ENCODE measurements at regions not wholly inside any gene's neighbourhood (a gene's known extent, or its start where the extent isn't known, plus 50 kb on each side); places are given as distances from the start of the nearest gene placed in this dataset.
"Not testable (repeated sequence)": the region's sequence is repeated elsewhere in the genome, so short reads cannot be mapped to it uniquely, and the experiment has no call there.

DNA sequence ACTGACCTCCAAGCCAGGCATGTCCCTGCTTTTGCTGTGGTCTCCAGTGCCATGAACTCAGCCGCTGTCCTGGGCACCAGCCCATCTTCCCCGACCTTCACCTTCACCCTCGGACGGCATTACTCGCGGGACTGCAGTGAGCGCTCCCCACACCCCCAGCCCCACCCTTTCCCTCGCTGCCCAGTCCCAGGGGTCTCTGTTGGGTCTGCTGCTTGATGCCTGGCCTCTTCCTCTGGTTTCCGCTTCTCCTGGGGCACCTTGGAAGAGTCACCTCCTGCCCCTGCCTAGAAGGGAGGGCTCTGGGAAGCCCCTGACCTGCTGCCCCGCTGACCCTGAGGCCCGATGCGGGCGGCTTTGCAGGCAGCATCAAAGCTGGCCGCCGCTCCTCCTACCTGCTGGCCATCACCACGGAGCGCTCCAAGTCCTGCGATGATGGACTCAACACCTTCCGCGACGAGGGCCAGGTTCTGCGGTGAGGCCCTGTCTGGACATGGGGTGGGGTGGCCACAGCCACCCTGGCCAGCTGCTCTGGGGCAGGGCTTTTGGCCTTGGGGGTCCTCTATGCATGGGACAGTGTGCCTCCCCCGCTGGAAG lies 102.3 kb downstream of the ZNF267 start:
- not testable (repeated sequence) for H3K4me3 ChIP-seq (ENCODE audit: low read length); H3K36me3 ChIP-seq (ENCODE audit: insufficient read depth, low read length); H3K9me3 ChIP-seq (replicated peaks; ENCODE audit: low read length); H3K4me2 ChIP-seq (ENCODE audit: low read length); H3K27me3 ChIP-seq (ENCODE audit: control insufficient read depth, insufficient read depth, low read length); H3K4me1 ChIP-seq (ENCODE audit: control insufficient read depth, insufficient read depth, low read length); H3K9ac ChIP-seq (ENCODE audit: low read depth, low read length)

GRCh38 chr16:31978463-31978862 lies 104.9 kb downstream of the ZNF267 start:
- not testable (repeated sequence) for H3K27me3 ChIP-seq (ENCODE audit: control insufficient read depth, insufficient read depth, low read length); H3K36me3 ChIP-seq (ENCODE audit: insufficient read depth, low read length); H3K4me1 ChIP-seq (ENCODE audit: control insufficient read depth, insufficient read depth, low read length); H3K4me3 ChIP-seq (ENCODE audit: low read length); H3K4me2 ChIP-seq (ENCODE audit: low read length); H3K9me3 ChIP-seq (replicated peaks; ENCODE audit: low read length); H3K9ac ChIP-seq (ENCODE audit: low read depth, low read length)

DNA sequence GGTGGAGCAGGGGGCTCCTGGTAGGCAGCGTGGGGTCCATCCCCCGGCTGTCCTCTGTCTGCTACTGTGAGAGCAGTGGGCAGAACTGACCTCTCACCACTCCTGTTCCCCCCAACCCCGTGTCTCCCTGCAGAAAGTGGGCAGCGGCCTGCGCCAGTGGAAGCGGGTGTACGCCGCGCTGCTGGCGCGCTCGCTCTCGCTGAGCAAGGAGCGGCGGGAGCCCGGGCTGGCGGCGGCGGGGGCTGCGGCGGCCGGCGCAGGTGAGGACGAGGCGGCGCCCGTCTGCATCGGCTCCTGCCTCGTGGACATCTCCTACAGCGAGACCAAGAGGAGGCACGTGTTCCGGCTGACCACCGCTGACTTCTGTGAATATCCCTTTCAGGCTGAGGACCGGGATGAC lies 108.1 kb downstream of the ZNF267 start:
- not testable (repeated sequence) for H3K36me3 ChIP-seq (ENCODE audit: insufficient read depth, low read length)

DNA sequence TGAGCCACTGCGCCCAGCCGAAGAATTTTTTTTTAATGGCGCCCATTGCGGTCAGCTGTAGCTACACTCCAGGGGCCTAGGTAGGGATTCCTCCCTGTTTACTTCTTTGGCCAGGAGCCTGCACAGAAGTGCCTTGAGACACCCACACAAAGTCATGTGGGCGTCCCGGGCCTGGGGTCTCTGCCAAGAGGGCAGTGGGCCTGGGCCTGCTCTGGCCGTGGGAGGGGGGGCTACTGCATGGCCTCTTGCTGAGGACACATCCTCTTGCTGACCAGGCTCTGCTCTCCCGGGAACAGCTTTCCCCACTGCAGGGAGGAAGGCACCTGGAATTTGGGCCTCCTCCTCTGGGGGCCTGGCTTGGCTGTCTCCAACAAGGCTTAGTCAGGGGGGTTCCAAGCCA lies 109.4 kb downstream of the ZNF267 start:
- not testable (repeated sequence) for H3K4me1 ChIP-seq (ENCODE audit: control insufficient read depth, insufficient read depth, low read length); H3K9ac ChIP-seq (ENCODE audit: low read depth, low read length); H3K4me3 ChIP-seq (ENCODE audit: low read length); H3K27me3 ChIP-seq (ENCODE audit: control insufficient read depth, insufficient read depth, low read length); H3K9me3 ChIP-seq (replicated peaks; ENCODE audit: low read length); H3K4me2 ChIP-seq (ENCODE audit: low read length); H3K36me3 ChIP-seq (ENCODE audit: insufficient read depth, low read length)

More for the DNA sequence above, 108.1 kb downstream of the ZNF267 start:
- H3K9ac ChIP-seq (ENCODE audit: low read depth, low read length); H3K4me1 ChIP-seq (ENCODE audit: control insufficient read depth, insufficient read depth, low read length); H3K4me3 ChIP-seq (ENCODE audit: low read length); H3K9me3 ChIP-seq (replicated peaks; ENCODE audit: low read length); H3K4me2 ChIP-seq (ENCODE audit: low read length); H3K27me3 ChIP-seq (ENCODE audit: control insufficient read depth, insufficient read depth, low read length): not testable (repeated sequence)

DNA sequence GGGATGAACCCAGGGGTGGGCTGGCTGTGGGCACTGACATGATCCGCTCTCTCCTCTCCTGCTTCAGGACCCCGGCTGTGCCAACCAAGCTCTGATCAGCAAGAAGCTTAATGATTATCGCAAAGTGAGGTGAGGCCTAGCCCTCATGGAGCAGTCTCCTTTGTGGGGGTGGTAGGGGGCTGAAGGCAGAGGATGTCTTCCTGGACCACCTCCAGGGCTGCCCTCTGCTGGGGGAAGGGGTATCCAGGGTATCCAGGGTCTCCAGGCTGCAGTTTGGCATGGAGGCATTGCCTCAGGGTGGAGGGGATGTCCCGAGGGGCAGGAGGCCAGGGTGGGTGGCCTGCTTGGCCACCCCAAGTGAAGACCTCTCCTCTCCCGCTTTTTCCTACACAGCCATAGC lies 110.1 kb downstream of the ZNF267 start:
- H3K4me3 ChIP-seq (ENCODE audit: low read length); H3K9me3 ChIP-seq (replicated peaks; ENCODE audit: low read length); H3K4me1 ChIP-seq (ENCODE audit: control insufficient read depth, insufficient read depth, low read length); H3K36me3 ChIP-seq (ENCODE audit: insufficient read depth, low read length); H3K4me2 ChIP-seq (ENCODE audit: low read length); H3K9ac ChIP-seq (ENCODE audit: low read depth, low read length); H3K27me3 ChIP-seq (ENCODE audit: control insufficient read depth, insufficient read depth, low read length): not testable (repeated sequence)

- H3K9ac ChIP-seq (ENCODE audit: low read depth, low read length); H3K4me3 ChIP-seq (ENCODE audit: low read length); H3K36me3 ChIP-seq (ENCODE audit: insufficient read depth, low read length); H3K9me3 ChIP-seq (replicated peaks; ENCODE audit: low read length); H3K4me2 ChIP-seq (ENCODE audit: low read length); H3K4me1 ChIP-seq (ENCODE audit: control insufficient read depth, insufficient read depth, low read length); H3K27me3 ChIP-seq (ENCODE audit: control insufficient read depth, insufficient read depth, low read length): not testable (repeated sequence)
Observed at GRCh38 chr16:31986895-31987294, 113.3 kb downstream of the ZNF267 start.

DNA sequence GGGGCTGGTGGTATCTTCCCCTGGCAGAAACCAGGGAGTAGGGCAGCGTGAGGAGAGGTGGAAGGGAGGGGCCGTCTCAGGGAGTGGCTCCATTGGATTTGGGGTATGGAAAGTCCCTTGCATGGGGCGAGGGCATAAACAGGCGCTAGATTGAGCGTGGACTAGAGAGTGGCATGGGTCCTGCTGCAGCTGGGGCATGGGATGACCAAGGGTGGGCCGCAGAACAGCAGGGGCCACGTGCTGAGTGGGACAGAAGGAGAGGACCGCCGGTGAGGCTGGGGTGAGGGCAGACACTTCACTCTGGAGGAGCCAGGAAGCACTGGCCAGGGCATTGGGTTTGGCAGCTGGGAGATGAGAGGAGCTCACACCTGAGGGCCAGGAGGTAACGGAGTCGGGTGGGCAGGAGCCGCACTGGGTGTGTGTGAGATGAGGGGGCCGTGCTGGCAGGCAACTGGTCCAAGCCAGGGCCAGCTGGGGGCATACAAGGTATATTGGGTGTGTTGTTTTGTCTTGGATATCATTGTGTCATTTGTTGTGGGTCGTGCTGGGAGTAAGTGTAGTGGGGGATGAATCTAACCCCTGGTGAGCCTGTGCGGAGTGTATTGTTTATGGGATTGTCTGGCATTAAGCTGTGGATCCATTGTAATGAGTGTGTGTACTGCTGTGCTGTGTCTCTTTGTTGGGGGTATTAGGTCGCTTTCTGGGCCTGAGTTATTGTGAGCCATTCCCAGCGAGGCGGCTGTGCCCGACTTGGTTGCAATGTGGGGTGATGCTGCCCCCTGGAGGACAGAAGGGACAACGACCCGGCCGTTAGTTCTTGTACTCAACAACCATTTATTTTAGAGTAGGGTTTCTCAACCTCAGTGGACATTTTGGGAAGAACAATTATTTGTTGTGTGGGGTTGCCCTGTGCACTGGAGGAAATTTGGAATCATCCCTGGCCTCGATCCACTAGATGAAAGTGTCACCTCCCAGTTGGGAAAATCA lies 115.3 kb downstream of the ZNF267 start:
- H3K4me3 ChIP-seq (ENCODE audit: low read length); H3K4me1 ChIP-seq (ENCODE audit: control insufficient read depth, insufficient read depth, low read length); H3K36me3 ChIP-seq (ENCODE audit: insufficient read depth, low read length); H3K4me2 ChIP-seq (ENCODE audit: low read length); H3K9me3 ChIP-seq (replicated peaks; ENCODE audit: low read length); H3K9ac ChIP-seq (ENCODE audit: low read depth, low read length); H3K27me3 ChIP-seq (ENCODE audit: control insufficient read depth, insufficient read depth, low read length): not testable (repeated sequence)

- H3K9me3 ChIP-seq (replicated peaks; ENCODE audit: low read length); H3K4me1 ChIP-seq (ENCODE audit: control insufficient read depth, insufficient read depth, low read length); H3K4me3 ChIP-seq (ENCODE audit: low read length); H3K9ac ChIP-seq (ENCODE audit: low read depth, low read length); H3K4me2 ChIP-seq (ENCODE audit: low read length); H3K27me3 ChIP-seq (ENCODE audit: control insufficient read depth, insufficient read depth, low read length); H3K36me3 ChIP-seq (ENCODE audit: insufficient read depth, low read length): not testable (repeated sequence)
Observed at GRCh38 chr16:31990261-31990660, 116.7 kb downstream of the ZNF267 start.

GRCh38 chr16:31990980-31991379 lies 117.4 kb downstream of the ZNF267 start:
- not testable (repeated sequence) for H3K36me3 ChIP-seq (ENCODE audit: insufficient read depth, low read length); H3K4me3 ChIP-seq (ENCODE audit: low read length); H3K9ac ChIP-seq (ENCODE audit: low read depth, low read length); H3K9me3 ChIP-seq (replicated peaks; ENCODE audit: low read length); H3K4me2 ChIP-seq (ENCODE audit: low read length); H3K27me3 ChIP-seq (ENCODE audit: control insufficient read depth, insufficient read depth, low read length); H3K4me1 ChIP-seq (ENCODE audit: control insufficient read depth, insufficient read depth, low read length)

GRCh38 chr16:31996325-31996724 lies 122.7 kb downstream of the ZNF267 start:
- not testable (repeated sequence) for H3K4me3 ChIP-seq (ENCODE audit: low read length); H3K4me1 ChIP-seq (ENCODE audit: control insufficient read depth, insufficient read depth, low read length); H3K27me3 ChIP-seq (ENCODE audit: control insufficient read depth, insufficient read depth, low read length); H3K9ac ChIP-seq (ENCODE audit: low read depth, low read length); H3K4me2 ChIP-seq (ENCODE audit: low read length); H3K9me3 ChIP-seq (replicated peaks; ENCODE audit: low read length); H3K36me3 ChIP-seq (ENCODE audit: insufficient read depth, low read length)

- not testable (repeated sequence) for H3K4me1 ChIP-seq (ENCODE audit: control insufficient read depth, insufficient read depth, low read length); H3K36me3 ChIP-seq (ENCODE audit: insufficient read depth, low read length)
Observed at GRCh38 chr16:32002496-32002895, 128.9 kb downstream of the ZNF267 start.

GRCh38 chr16:32003819-32004218 lies 130.2 kb downstream of the ZNF267 start:
- not testable (repeated sequence) for H3K4me1 ChIP-seq (ENCODE audit: control insufficient read depth, insufficient read depth, low read length); H3K36me3 ChIP-seq (ENCODE audit: insufficient read depth, low read length); H3K4me2 ChIP-seq (ENCODE audit: low read length); H3K9me3 ChIP-seq (replicated peaks; ENCODE audit: low read length); H3K9ac ChIP-seq (ENCODE audit: low read depth, low read length); H3K4me3 ChIP-seq (ENCODE audit: low read length); H3K27me3 ChIP-seq (ENCODE audit: control insufficient read depth, insufficient read depth, low read length)

More at GRCh38 chr16:32002496-32002895, 128.9 kb downstream of the ZNF267 start:
- not testable (repeated sequence) for H3K4me2 ChIP-seq (ENCODE audit: low read length); H3K4me3 ChIP-seq (ENCODE audit: low read length); H3K9ac ChIP-seq (ENCODE audit: low read depth, low read length); H3K27me3 ChIP-seq (ENCODE audit: control insufficient read depth, insufficient read depth, low read length); H3K9me3 ChIP-seq (replicated peaks; ENCODE audit: low read length)

Data from skeletal muscle satellite cell (primary cell).